CD4-positive, alpha-beta T cell treated with Interleukin-1 beta for 1 hour (primary cell): ENCODE measurements at regions not wholly inside any gene's neighbourhood (a gene's known extent, or its start where the extent isn't known, plus 50 kb on each side); places are given as distances from the start of the nearest gene placed in this dataset.

Experiments
- DNase-seq, 2 donors: peaks; one replicate each; pipeline ENCODE4 v3.0.0-alpha.2; 2020 to 2022

DNA sequence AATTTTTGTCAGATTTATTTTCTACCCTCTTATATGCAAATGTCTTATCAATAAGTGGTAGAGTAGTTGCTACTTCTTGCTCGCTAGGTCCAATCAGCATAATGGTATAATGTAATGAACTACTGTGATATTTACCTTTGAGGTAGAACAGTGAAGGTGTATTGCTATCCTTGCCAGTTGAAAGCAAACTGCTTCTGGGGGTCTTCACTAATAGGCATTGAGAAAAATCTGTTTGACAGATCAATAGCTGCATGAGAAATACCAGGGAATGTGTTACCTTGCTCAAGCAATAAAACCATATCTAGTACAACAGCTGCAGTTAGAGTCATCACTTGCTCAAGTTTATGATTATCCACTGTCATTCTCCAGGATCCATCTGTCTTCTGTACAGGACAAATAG, 50.1 kb upstream of the EFEMP1 start:
- no peak for DNase-seq

- no peak for DNase-seq
Observed at GRCh38 chr2:55976681-55977080, 53.1 kb upstream of the EFEMP1 start.

DNA sequence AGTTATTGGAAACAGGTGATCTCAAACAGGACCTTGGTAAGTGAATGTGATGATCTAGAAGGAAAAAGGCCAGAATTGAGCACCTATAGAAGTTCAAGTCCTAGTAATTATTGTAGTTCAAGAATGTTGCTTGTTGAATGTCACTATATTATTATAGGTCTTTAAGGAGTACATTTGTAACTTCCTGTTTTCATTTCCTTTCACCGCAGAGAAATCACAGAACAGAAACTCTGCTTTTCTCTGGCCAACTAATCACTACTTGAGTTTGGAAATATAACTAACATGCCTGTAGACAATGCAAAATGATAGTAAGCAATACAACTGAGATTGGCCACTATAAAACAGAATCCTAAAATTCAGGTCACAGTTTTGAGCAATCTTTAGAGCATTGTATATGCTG, 61.8 kb upstream of the EFEMP1 start:
- no peak for DNase-seq

DNA sequence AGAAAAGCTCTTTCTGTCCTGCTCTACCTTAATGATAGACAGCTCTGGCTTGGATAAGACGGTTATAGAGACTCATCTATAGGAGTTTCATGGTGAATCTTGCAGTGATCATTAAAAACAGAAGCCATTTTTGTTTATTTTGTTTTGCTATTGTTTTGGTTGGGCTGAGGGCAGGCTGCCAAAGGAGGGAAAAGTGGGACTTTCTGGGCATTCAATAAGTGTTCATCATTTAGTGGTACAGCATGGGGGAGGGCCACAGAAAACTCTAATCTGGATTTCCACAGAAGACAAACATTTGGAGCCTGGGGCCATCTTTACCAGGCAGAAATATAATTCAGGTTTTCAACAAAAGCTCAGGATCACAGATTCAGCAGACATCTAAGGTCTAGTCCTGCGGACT, 62.4 kb upstream of the EFEMP1 start:
- DNase-seq = no peak

DNA sequence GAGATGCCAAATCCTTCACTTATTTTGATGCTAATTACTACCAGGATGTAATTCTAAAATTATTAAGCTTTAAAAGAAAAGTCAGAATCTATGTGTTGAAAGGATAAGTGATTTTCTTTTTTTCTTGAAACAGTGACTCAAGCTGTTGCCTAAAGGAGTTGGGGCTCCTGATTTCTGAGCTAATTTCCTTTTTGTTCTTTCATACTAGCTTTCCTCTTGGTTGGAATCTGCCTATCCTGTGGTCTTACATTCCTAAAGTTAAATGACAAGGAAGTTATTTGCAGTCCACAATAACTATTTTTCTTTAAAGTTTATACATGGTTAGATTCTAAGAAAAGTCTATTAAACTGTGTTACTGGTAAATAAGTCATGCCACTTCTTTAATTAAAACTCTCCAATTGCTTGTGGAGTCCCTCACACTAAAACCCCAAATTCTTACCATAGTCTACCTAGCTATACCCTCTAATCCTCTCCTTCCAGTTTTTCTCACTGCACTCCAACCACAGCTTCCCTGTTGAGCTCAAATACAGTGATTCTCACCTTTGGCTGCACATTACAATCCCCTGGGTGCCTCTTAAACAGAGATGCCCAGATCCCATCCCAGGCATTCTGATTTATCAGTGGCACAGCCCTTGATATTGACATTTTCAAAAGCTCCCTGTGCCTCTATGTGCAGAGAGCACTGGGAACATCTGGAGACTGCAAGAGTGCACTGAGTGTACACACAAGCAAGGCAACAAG, 63.3 kb upstream of the EFEMP1 start:
- DNase-seq = no peak

DNA sequence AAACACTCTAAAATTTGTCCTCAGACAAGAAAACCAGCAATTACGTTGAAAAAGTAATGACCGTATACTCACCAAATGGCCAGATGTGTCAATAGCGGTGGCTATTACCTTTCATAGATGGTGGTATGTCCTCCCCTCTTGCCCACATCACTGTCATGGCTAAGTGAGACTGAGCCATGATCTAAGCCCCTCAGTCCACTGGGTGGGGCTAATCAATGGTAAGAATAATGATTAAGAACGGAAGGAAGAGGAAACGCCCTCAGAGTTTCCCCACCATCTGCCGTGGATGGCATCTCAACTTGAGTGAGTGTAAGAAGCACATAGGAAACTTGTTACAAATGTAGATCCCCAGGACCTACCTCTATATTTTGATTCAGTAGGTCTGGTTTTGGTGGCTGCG, 65.8 kb upstream of the EFEMP1 start:
- DNase-seq = no peak

DNA sequence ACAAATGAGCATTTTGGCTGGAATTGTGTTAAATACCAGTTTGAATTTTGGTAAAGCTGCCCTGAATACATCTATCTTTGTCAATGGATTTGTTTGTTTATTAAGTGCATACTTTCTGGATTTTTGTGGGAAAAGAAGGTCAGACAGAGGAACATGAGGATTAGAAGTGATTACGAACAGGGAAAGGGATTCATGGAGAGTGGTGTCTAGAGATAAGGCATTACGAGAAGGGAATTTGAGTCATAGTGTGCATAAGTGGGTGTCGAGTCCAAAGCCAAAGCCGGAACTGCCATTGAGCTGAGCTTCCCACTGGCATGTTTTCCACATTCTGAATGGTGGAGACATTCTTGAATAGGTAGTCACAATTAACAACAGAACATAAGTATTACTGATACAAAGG, 68.9 kb upstream of the EFEMP1 start:
- no peak for DNase-seq

DNA sequence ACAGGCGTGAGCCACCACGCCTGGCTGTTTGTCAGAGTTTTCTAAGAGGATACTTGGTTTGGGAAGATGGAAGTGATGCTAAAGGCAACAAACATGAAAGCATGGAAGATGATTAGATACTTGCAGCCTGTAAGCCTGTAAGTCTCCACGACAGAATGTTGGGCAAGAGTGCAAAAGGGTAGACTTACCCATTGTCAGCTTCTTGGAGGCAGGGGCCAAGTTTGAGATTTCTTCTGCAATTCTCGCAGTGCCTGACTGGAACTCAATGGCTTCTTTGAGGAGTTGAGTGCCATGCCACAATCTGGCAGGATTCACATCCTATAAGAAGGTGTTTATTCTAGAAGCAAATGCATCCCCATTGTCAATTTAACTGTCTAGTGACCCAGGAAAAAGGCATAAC, 70.1 kb upstream of the EFEMP1 start:
- no peak for DNase-seq

DNA sequence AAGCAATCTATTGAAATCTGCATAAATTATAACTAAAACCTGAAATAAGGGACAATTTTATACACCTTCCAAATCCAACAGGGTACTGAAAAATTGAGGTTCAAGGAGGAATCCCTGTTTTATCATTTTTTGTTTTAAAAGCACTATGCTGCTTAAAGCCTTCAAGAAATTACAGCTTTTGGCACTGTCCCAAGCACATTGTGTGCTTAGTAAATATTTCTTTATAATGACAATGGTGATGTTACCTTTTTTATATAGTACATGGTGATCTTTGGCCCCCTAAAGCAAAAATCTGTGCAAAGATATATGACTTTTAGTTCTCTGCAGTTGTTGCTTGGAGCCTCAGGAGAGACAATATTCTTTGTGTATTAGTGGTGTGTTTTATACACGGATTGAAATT, 71.6 kb upstream of the EFEMP1 start:
- no peak for DNase-seq

- DNase-seq = no peak
Observed at GRCh38 chr2:55995902-55996301, 72.3 kb upstream of the EFEMP1 start.

DNA sequence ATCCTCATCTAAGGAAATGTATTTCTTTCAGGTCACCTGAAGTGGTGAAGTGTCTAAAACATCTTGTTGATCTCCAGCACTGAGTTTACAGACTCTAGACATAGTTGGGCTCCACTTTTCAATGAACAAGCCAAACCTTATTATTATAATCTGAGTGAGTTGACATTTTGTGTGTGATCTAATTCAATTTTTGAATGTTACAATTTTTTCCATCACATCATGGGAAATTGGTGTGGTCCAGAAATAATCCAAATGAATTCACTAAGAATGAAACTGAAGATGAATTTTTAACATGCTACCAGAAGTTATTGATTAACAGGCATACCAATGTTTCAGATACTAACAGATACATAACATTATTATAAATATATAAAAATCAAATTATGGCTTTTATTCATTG, 75.6 kb upstream of the EFEMP1 start:
- no peak for DNase-seq

DNA sequence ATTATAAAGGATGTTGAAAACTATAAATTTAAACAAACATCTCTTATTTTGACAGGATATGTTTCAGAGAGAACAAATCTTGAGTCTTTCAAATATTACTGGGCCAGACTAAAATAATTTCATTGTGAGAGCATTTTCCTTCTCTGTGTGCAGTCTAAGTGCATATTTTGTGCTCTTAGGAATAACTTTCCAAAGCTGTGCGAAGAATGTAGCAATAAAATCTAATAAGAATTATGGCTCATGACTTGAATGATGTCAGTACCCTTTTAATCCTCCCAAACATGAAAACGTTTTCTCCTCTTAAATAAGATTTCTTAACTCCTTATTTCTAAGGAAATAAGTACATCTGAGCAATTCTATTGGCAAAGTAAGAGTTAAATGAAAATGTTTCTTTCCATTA, 76.2 kb upstream of the EFEMP1 start:
- DNase-seq = no peak

- no peak for DNase-seq
Observed at GRCh38 chr2:56001947-56002346, 78.4 kb upstream of the EFEMP1 start.

DNA sequence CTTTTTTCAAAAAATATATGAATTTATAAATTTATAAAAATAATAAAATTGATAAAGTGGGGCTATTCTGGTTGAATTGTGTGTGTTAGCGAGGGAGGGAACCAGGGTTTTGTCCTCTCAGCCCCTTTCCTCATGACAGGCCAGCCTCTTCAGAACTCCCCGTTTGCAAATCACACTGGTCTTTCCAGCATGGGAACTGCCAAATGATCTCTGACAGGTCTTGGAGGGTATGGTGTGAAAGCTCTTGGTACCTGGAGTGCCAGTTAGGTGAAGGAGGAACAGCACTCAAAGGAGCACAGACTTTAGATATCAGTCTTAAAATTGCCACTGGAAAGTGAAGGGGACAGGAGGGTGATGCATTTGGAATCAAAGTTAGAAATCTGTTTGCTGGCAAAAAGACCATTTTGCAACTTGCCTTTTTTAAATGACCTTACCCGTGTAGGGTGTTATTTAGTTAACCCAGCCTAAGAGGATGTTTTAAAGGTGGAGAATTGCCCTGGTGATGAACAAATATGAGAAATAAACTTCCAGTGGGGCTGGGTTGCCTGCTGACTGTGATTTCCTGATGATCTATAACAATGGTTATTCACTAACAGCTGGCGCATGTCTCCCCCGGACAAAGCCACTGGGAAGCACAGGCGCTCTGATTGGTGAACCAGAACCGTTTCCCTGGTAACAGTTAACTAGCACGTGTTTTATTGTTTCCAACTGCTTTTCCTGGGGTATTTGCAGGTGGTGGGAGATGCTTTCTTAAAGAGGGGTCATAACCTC, 85.3 kb upstream of the EFEMP1 start:
- DNase-seq = no peak

- no peak for DNase-seq
Observed at GRCh38 chr2:56009758-56010458, 86.3 kb upstream of the EFEMP1 start.

DNA sequence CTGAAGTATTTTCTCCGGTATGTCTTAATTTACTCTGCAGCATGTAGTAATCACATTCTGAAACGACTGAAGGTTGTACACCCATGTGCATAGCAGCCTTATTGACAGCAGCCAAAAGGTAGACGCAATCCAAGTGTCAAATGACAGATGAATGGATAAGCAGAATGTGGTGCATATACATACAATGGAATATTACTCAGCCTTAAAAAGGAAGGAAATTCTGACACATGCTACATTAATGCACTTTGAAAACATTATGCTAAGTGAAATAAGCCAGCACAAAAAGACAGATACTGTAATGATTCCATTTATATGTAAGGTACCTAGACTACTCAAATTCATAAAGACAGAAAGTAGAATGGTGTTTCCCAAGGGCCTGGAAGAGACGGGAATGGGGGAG, 88.0 kb upstream of the EFEMP1 start:
- no peak for DNase-seq

GRCh38 chr2:56012221-56012765, 88.7 kb upstream of the EFEMP1 start:
- DNase-seq = no peak

DNA sequence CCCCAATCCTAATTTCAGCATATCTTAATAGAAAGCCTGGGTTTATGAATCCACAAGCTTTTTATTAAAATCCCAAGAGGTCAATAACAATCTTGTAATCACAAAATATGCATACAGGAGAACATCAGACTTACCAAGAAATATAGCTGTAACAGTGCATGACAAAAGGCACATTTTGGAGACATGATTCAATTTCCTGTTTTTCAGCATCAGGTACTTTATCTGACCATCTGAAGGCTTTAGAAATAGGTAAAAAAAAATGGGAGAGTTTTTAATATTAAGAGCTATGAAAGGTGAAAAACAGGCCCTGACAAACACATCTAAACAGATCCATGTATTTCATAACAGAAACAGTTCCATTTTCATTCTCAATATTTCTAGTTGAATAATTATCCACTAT, 89.9 kb upstream of the EFEMP1 start:
- no peak for DNase-seq

DNA sequence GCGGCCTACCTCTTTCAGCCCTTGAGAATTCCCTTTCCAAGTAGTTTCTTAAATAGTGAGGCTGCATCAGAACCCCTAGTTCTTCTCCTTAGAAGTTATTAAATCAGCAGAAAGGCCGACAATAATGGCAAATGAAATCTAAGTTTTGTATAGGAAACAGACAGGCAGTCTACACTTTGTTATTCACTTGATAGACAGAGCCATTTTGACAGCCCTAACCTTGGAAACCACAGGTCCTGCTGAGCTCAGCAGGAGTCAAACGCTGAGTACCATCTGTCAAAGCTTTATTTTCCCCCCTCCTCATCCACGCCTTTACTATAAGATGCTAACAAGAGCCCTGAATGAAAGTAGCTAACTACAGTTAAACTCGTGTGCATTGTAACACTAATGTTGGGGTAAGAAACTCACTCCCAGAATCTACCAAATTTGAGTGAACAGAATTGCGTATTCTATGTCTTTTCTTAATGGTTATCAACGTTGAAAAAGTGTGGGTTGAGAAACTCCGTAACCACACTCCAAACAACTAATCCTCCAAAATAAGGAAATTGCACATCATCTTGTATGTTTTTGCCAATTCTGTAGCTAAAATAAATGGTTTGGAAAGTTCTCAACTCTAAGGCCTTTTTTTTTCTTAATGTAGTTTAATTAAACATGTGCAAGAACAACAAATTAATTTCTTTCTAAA, 90.6 kb upstream of the EFEMP1 start:
- DNase-seq = no peak

GRCh38 chr2:56015711-56016115, 92.1 kb upstream of the EFEMP1 start:
- DNase-seq = no peak

DNA sequence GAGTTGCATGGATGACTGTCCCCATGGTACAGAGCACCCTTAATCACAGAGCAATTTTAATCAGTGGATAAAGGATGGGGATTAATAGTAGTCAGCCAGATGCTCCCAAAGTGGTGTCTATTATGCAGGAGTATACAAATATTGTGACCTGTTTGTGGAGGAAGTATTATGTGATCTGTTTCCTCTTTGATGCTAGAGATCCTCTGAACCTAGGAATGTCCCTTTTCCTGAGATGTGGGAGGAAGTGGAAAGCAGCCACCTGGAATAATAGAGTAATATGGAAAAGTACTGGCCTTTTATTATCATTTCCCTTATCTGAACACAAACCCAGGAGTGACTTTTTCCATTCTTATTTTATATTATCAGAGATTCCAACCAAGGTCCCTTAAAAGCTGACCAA, 94.2 kb upstream of the EFEMP1 start:
- DNase-seq = no peak

DNA sequence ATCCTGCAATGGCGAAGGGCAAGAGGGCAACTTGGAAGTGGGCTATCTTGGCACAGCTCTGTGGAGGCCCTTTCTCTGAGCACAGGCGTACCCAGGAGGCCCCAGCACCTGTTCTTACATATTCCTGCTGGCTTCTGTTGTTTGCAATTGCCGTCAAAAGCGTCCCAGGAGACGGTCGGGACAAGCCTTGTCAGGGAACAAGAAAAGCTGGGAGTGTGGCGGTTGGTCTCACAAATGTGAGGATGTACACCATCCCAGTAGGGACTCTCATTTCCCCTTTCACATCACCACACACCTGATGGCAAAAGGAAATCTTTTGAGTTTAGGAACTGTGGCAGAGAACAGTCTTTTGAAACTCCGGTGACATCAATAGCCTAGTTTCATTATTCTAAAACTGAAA, 94.7 kb upstream of the EFEMP1 start:
- no peak for DNase-seq

- DNase-seq = no peak
Observed at GRCh38 chr2:56021136-56021474, 97.5 kb upstream of the EFEMP1 start.
